Sigmoid colon (tissue), 6 donors: ENCODE measurements at regions not wholly inside any gene's neighbourhood (a gene's known extent, or its start where the extent isn't known, plus 50 kb on each side); places are given as distances from the start of the nearest gene placed in this dataset.

ENCODE experiments used
- DNase-seq: peaks from one replicate; pipeline ENCODE4 v3.0.0-alpha.2; 2019
- H3K27ac ChIP-seq, 4 donors: fragments of 200-600 bp; sonication (generic); one replicate each; pipeline ENCODE4 v1.5.1; 2016 to 2019; ENCODE audit warnings: mild to moderate bottlenecking in 1 of 4
- H3K27me3 ChIP-seq, 3 donors: fragments of 200-600 bp; sonication (generic); one replicate each; pipeline ENCODE4 v1.5.1; 2019; ENCODE audit warnings: mild to moderate bottlenecking in 1 of 3
- H3K36me3 ChIP-seq, 4 donors: fragments of 200-600 bp; sonication (generic); one replicate each; pipeline ENCODE4 v1.5.1; 2016 to 2019
- H3K4me1 ChIP-seq, 4 donors: fragments of 200-600 bp; sonication (generic); one replicate each; pipeline ENCODE4 v1.5.1; 2017 to 2019
- H3K4me3 ChIP-seq, 4 donors: fragments of 200-600 bp; sonication (generic); one replicate each; pipeline ENCODE4 v1.5.1; 2017 to 2019; ENCODE audit warnings: mild to moderate bottlenecking in 2 of 4, moderate library complexity in 1 of 4
- H3K9me3 ChIP-seq, 4 donors: fragments of 200-600 bp in 3 of 4; sonication (generic) in 3 of 4; one replicate each; pipeline versions ENCODE4 v1.5.1 to v1.6.1; 2013 to 2019
- CTCF ChIP-seq, 4 experiments: fragments of 450-650 bp in 3 of 4; fragments of 200-600 bp in 1 of 4; IDR thresholded peaks; one replicate each; pipeline ENCODE4 v1.5.1; 2016 to 2019; ENCODE audit warnings: antibody characterized with exemption in 4 of 4, mild to moderate bottlenecking in 3 of 4, moderate library complexity in 2 of 4
- EP300 ChIP-seq, 4 donors: sonication (generic); formaldehyde crosslinking; IDR thresholded peaks; one replicate each; pipeline ENCODE4 v1.6.1; 2017; ENCODE audit warnings: antibody characterized with exemption in 4 of 4
- POLR2A ChIP-seq, 2 donors: fragments of 450-650 bp; IDR thresholded peaks; one replicate each; pipeline ENCODE4 v1.6.1; 2016; ENCODE audit warnings: antibody characterized with exemption in 2 of 2, mild to moderate bottlenecking in 2 of 2, moderate library complexity in 2 of 2
- POLR2AphosphoS5 ChIP-seq, 4 donors: sonication (generic); formaldehyde crosslinking; IDR thresholded peaks; one replicate each; pipeline ENCODE4 v1.6.1; 2017; ENCODE audit warnings: antibody characterized with exemption in 4 of 4
- WGBS, 2 donors: extraction: QIAGEN DNeasy Blood & Tissue Kit; methylation state at CpG; one replicate each; pipeline ENCODE4 v1.1.7; 2013; 5-methylcytosine and 5-hydroxymethylcytosine counted together
- intact Hi-C: fragments of 100-400 bp; cut with DNase I; formaldehyde crosslinking; loops from one replicate; pipeline ENCODE4 v1.15.1; 2023
- donor health status: healthy with polysubstance abuse.
- donor health status: healthy.

GRCh38 chr9:115615821-115616665, 498.1 kb upstream of the TNC start:
- no peak overlapping the region for H3K27ac ChIP-seq
- peaks cover 0 to 12% (median 7%) of the 10 kb centered on the region in 4 donors for H3K4me1 ChIP-seq
- no peaks in the 10 kb centered on the region for H3K36me3 ChIP-seq
- no peaks in the 10 kb centered on the region for H3K27me3 ChIP-seq
- no peaks in the 10 kb centered on the region for H3K9me3 ChIP-seq
- 34 to 69% methylated on average over 4 of the region's 4 CpGs for WGBS, 2 donors
- intact Hi-C loops = no loop called here
- TF ChIP-seq POLR2A (IDR thresholded peaks at IDR 0.05) (no peak), POLR2AphosphoS5 (IDR thresholded peaks at IDR 0.05) (no peak), EP300 (IDR thresholded peaks at IDR 0.05) (no peak), CTCF (IDR thresholded peaks at IDR 0.05) (no peak)
- H3K4me3 ChIP-seq = no peak overlapping the region
- DNase-seq = no peak

- Histone ChIP-seq H3K4me1 (peaks cover 0 to 5% (median under 1%) of the 10 kb centered on the region in 4 donors), H3K27me3 (no peaks in the 10 kb centered on the region), H3K36me3 (no peaks in the 10 kb centered on the region), H3K4me3 (no peak overlapping the region), H3K27ac (no peak overlapping the region), H3K9me3 (no peaks in the 10 kb centered on the region)
- no peak for DNase-seq
- intact Hi-C loops = no loop called here
- 90 to 94% methylated on average over 2 of the region's 2 CpGs for WGBS, 2 donors
- TF ChIP-seq CTCF (IDR thresholded peaks at IDR 0.05) (no peak), POLR2AphosphoS5 (IDR thresholded peaks at IDR 0.05) (no peak), POLR2A (IDR thresholded peaks at IDR 0.05) (no peak), EP300 (IDR thresholded peaks at IDR 0.05) (no peak)
Measured at GRCh38 chr9:115616666-115617239, 498.8 kb upstream of the TNC start.

- no peaks in the 10 kb centered on the region for H3K27me3 ChIP-seq
- no peak overlapping the region for H3K4me3 ChIP-seq
- no peak for DNase-seq
- no peaks in the 10 kb centered on the region for H3K4me1 ChIP-seq
- no peaks in the 10 kb centered on the region for H3K36me3 ChIP-seq
- no peak for TF ChIP-seq POLR2AphosphoS5 (IDR thresholded peaks at IDR 0.05)
- no peak for TF ChIP-seq POLR2A (IDR thresholded peaks at IDR 0.05)
- no peak for TF ChIP-seq EP300 (IDR thresholded peaks at IDR 0.05)
- no peak for TF ChIP-seq CTCF (IDR thresholded peaks at IDR 0.05)
- no peak overlapping the region for H3K27ac ChIP-seq
- intact Hi-C loops = no loop called here
- H3K9me3 ChIP-seq = no peaks in the 10 kb centered on the region
Measured at GRCh38 chr9:115625251-115625650, 507.3 kb upstream of the TNC start.

GRCh38 chr9:115625954-115626353, 508.0 kb upstream of the TNC start:
- intact Hi-C loops = no loop called here
- TF ChIP-seq CTCF (IDR thresholded peaks at IDR 0.05) (no peak), POLR2AphosphoS5 (IDR thresholded peaks at IDR 0.05) (no peak)
- H3K9me3 ChIP-seq = no peaks in the 10 kb centered on the region
- no peaks in the 10 kb centered on the region for H3K36me3 ChIP-seq
- WGBS, 2 donors = 82 to 89% methylated on average over 5 of the region's 5 CpGs
- no peak overlapping the region for H3K4me3 ChIP-seq
- H3K27me3 ChIP-seq = no peaks in the 10 kb centered on the region
- H3K27ac ChIP-seq = no peak overlapping the region
- no peak for DNase-seq
- H3K4me1 ChIP-seq = no peaks in the 10 kb centered on the region
